Upper lobe of left lung (tissue), 4 donors: ENCODE measurements at regions not wholly inside any gene's neighbourhood (a gene's known extent, or its start where the extent isn't known, plus 50 kb on each side); places are given as distances from the start of the nearest gene placed in this dataset.

Source experiments
- CTCF ChIP-seq, 6 experiments: fragments of 450-650 bp in 4 of 6; fragments of 200-600 bp in 2 of 6; sonication (generic) in 2 of 6; IDR thresholded peaks; one replicate each; pipeline ENCODE4 v1.5.1; 2016 to 2019; ENCODE audit warnings: antibody characterized with exemption in 6 of 6
- POLR2A ChIP-seq, 4 donors: fragments of 450-650 bp; IDR thresholded peaks; one replicate each; pipeline ENCODE4 v1.5.1; 2016 to 2017; ENCODE audit warnings: antibody characterized with exemption in 4 of 4, mild to moderate bottlenecking in 2 of 4
- POLR2AphosphoS5 ChIP-seq, 2 donors: sonication (generic); formaldehyde crosslinking; IDR thresholded peaks; one replicate each; pipeline ENCODE4 v1.5.1; 2017; ENCODE audit warnings: antibody characterized with exemption in 2 of 2

GRCh38 chr2:220106065-220106464 is 478.6 kb downstream of the SLC4A3 start:
- TF ChIP-seq CTCF (IDR thresholded peaks at IDR 0.05) (no peak), POLR2AphosphoS5 (IDR thresholded peaks at IDR 0.05) (no peak), POLR2A (IDR thresholded peaks at IDR 0.05) (no peak)
